Neural crest cell (in vitro differentiated cells): ENCODE measurements at regions not wholly inside any gene's neighbourhood (a gene's known extent, or its start where the extent isn't known, plus 50 kb on each side); places are given as distances from the start of the nearest gene placed in this dataset.

Experiments used
- DNase-seq: peaks from one replicate; pipeline ENCODE4 v3.0.0; 2021; ENCODE audit warnings: low read depth, mixed read lengths, low spot score
- H3K27ac Mint-ChIP-seq: one replicate; pipeline ENCODE4 v1.8.0; 2021; ENCODE audit warnings: mild to moderate bottlenecking, mixed read lengths; ENCODE audit not compliant: unreplicated experiment
- H3K27me3 Mint-ChIP-seq: 2 replicates; pipeline ENCODE4 v1.8.0; 2021; ENCODE audit warnings: low read depth, mild to moderate bottlenecking, mixed read lengths
- H3K36me3 Mint-ChIP-seq: 2 replicates; pipeline ENCODE4 v1.8.0; 2021; ENCODE audit warnings: low read depth, mild to moderate bottlenecking, mixed read lengths
- H3K4me1 Mint-ChIP-seq: 2 replicates; pipeline ENCODE4 v1.8.0; 2021; ENCODE audit warnings: mixed read lengths
- H3K4me3 Mint-ChIP-seq: one replicate; pipeline ENCODE4 v1.8.0; 2021; ENCODE audit warnings: mild to moderate bottlenecking, mixed read lengths
- H3K9me3 Mint-ChIP-seq: 2 replicates; pipeline ENCODE4 v1.8.0; 2021; ENCODE audit warnings: mixed read lengths
- TF ChIP-seq, protein P1 (sequence below): fragments of 200-600 bp; sonication (generic); conservative IDR thresholded peaks from 2 replicates; pipeline ENCODE4 v1.5.0; 2021; ENCODE audit warnings: antibody characterized with exemption, mild to moderate bottlenecking

DNA sequence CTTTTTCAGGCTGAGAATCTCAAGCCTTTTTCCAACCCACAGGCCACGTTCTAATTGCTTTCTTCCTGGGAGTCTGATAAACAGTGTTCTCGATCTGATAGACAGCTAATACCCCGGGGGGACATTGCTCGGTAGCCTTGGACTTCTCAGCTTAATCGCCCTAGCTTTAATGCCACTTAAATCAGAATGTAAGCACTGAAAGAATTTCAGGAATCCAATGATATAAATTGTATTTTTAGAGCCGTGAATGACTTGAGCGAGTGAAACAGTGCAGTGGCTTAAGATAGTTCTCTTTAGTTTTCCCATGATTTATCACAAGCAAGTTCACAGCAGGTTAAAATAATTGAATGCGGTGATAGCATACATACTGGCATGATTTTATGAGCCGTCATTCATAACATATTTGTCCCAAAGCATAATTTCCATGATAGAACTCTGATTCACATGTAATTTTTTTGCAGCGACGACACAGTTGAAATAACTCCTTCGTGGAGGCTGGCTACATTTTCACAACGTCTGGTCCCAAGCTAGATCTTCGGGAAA lies 116.1 kb upstream of the MYOCD start:
- H3K4me3 Mint-ChIP-seq: no peak overlapping the region

DNA sequence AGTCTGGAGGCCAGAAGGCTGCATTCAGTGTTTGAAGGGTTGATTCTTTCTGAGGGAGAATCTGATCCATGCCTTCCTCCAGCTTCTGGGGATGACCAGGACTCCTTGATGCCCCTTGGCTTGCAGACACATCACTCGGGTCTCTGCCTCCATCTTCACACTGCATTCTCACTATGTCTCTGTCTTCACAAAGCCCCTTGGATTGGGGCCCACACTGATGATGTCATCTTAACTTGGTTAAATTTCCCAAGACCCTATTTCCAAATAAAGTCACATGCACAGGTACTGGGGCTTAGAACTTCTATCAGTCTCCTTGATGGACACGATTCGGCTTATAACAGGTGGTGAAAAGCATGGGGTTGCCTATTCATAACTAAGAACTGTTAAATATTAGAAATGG lies 112.1 kb upstream of the MYOCD start:
- H3K9me3 Mint-ChIP-seq: no peaks in the 10 kb centered on the region
- no peaks in the 10 kb centered on the region for H3K4me1 Mint-ChIP-seq
- DNase-seq: no peak
- no peak overlapping the region for H3K27ac Mint-ChIP-seq
- TF ChIP-seq, protein P1, sequence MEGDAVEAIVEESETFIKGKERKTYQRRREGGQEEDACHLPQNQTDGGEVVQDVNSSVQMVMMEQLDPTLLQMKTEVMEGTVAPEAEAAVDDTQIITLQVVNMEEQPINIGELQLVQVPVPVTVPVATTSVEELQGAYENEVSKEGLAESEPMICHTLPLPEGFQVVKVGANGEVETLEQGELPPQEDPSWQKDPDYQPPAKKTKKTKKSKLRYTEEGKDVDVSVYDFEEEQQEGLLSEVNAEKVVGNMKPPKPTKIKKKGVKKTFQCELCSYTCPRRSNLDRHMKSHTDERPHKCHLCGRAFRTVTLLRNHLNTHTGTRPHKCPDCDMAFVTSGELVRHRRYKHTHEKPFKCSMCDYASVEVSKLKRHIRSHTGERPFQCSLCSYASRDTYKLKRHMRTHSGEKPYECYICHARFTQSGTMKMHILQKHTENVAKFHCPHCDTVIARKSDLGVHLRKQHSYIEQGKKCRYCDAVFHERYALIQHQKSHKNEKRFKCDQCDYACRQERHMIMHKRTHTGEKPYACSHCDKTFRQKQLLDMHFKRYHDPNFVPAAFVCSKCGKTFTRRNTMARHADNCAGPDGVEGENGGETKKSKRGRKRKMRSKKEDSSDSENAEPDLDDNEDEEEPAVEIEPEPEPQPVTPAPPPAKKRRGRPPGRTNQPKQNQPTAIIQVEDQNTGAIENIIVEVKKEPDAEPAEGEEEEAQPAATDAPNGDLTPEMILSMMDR: no peak
- H3K4me3 Mint-ChIP-seq: no peak overlapping the region
- peaks cover 4% of the 10 kb centered on the region for H3K27me3 Mint-ChIP-seq
- H3K36me3 Mint-ChIP-seq: no peaks in the 10 kb centered on the region

More for the DNA sequence above, 116.1 kb upstream of the MYOCD start:
- no peaks in the 10 kb centered on the region for H3K4me1 Mint-ChIP-seq
- no peaks in the 10 kb centered on the region for H3K36me3 Mint-ChIP-seq
- no peaks in the 10 kb centered on the region for H3K9me3 Mint-ChIP-seq
- TF ChIP-seq, protein P1: no peak
- peaks cover 12% of the 10 kb centered on the region for H3K27me3 Mint-ChIP-seq
- H3K27ac Mint-ChIP-seq: no peak overlapping the region
- DNase-seq: no peak

DNA sequence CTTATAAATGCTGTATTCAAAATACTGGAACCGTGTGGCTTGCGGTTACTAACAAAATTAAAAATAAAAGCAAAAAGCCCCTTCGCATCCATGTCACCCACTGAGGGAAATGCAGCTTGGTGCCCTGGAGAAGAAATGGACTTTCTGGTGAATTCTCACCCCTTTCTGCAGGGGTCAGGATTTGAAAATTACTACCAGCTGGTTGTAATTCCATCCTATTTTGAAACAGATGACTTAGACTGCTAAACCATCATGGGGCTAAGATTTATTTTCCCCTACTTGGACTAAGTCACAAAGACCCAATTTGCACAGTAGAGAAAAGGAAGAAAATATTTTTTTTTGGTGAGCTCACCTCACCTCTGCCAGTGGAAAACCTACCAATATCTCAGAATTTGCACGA lies 111.4 kb upstream of the MYOCD start:
- H3K4me3 Mint-ChIP-seq: no peak overlapping the region
- H3K27me3 Mint-ChIP-seq: peaks cover 4% of the 10 kb centered on the region
- no peak for DNase-seq
- H3K9me3 Mint-ChIP-seq: no peaks in the 10 kb centered on the region
- H3K27ac Mint-ChIP-seq: no peak overlapping the region
- H3K4me1 Mint-ChIP-seq: no peaks in the 10 kb centered on the region
- TF ChIP-seq, protein P1: no peak
- H3K36me3 Mint-ChIP-seq: no peaks in the 10 kb centered on the region

DNA sequence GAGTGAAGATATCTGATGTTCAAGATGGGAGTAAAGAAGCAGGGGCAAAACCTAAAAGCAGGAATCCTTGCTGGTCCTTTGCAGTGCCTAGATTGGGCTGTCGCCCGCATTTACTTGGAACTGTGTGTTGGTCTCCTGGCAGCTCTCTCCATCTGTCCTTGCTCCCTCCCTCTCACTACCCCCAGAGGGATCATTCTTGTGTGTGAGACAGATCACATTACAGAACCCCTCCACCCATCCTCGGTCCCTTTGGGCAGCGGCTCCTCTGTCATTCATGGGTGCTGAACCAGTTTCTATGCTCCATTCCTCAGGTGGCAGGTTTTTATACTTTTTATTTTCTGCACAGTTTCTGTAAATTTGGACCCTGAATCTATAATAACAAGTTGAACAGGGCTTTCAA lies 99.4 kb upstream of the MYOCD start:
- Mint-ChIP-seq H3K9me3 (no peaks in the 10 kb centered on the region), H3K36me3 (no peaks in the 10 kb centered on the region), H3K27ac (no peak overlapping the region), H3K27me3 (peaks cover 4% of the 10 kb centered on the region), H3K4me3 (no peak overlapping the region), H3K4me1 (no peaks in the 10 kb centered on the region)
- no peak for DNase-seq
- TF ChIP-seq, protein P1: no peak

DNA sequence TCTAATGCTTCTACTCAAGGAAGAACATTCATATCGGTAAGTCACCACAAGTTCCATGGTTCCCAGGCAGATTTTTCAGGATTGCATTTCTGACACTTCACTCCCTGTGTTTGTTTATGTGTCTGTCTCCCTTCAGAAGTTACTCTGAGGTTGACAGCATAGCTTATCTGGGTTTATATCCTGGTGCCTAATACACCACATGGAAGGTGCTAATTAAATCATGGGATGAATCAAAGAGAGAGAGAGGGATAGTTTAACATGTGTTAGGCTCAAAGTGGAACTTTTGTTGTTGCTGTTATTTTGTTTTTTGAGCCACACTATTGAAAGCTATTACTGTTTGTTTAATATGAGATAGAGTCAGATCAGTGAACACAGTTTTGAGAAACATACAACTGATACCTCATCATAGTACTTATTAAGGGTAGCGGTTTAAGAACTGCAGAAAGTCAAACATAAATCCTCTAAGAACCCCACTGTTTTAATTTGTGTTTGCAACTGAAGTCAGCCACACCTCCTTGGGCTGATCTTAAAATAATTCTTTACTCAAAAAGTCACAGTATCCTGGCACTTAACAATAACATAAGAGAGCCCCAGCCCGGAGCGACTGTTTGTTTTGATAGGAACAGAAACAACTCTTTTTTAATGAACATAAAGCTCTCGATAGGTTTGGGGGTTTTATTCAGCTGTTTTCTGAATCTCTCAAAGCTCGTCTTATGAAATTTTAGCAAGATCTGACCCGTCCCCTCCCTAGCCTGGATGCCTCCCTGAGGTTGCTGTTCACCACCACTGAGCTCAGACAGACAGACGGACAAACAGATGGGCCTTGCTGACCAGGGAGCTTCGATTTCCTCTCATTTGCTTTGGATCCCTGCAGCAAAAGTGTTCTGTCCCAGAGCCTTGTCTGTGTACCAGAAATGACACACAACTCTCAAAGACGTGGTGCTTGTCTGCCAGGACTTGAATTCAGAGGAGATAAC lies 98.3 kb upstream of the MYOCD start:
- TF ChIP-seq, protein P1: no peak
- no peak for DNase-seq
- peaks cover 4% of the 10 kb centered on the region for H3K27me3 Mint-ChIP-seq
- H3K4me3 Mint-ChIP-seq: no peak overlapping the region
- no peaks in the 10 kb centered on the region for H3K4me1 Mint-ChIP-seq
- no peak overlapping the region for H3K27ac Mint-ChIP-seq
- H3K9me3 Mint-ChIP-seq: no peaks in the 10 kb centered on the region
- H3K36me3 Mint-ChIP-seq: no peaks in the 10 kb centered on the region
